GM18517 (cell line): ENCODE measurements at regions not wholly inside any gene's neighbourhood (a gene's known extent, or its start where the extent isn't known, plus 50 kb on each side); places are given as distances from the start of the nearest gene placed in this dataset.

ENCODE experiments used
- ATAC-seq: cut with Tn5 transposase; IDR thresholded peaks from one replicate; pipeline ENCODE4 v1.9.1; 2021; ENCODE audit warnings: mild to moderate bottlenecking, moderate library complexity; ENCODE audit not compliant: unreplicated experiment

- no peak for ATAC-seq
Measured at GRCh38 chr5:156094001-156094400, 233.0 kb upstream of the SGCD start.

DNA sequence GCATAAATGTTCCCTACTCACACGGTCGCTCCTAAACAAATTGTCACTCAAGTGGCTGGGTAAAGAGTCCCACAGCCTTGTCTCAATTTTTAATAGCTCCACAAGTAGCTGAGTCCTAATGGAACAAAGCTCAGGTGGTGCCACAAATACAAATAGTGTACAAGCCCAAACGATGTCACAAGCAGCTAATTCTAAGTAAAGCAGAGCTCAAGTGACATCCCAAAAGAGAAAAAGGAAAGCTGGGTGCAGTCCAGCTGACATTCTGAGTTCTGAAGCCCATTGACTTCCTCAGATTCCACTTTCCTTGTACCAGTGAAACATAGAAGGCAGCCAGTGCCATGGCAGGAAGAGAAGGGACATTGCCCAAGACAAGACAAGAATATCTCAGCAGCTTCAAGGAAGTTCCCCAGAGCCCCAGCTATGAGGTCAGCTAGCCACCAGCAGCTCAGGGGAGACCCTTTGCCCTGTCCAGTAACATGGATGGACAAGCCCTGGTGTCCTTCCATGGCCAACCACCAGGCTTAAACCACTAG lies 231.2 kb upstream of the SGCD start:
- ATAC-seq, result no peak

- no peak for ATAC-seq
Measured at GRCh38 chr5:156096259-156096658, 230.7 kb upstream of the SGCD start.

GRCh38 chr5:156103155-156103885 lies 223.6 kb upstream of the SGCD start:
- no peak for ATAC-seq

GRCh38 chr5:156109317-156110023 lies 217.5 kb upstream of the SGCD start:
- ATAC-seq, result no peak

DNA sequence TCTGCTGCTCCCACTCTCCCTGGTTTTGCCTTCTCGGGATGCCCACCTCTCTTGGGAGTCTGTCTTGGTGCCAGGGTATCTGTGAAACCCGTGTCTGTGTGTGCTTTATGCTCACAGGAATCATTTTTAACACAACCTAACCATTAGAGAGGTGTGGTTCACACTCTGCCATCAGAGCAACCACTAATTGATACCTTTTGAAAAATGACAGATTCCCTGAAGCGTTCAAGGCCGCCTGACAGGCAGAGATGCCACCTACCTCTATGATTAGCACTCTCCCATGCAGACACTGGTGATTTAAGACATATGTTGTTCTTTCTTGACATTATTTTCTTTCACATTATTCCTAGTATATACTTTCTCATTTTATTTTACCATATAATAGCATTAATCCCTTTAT lies 207.3 kb upstream of the SGCD start:
- no peak for ATAC-seq

GRCh38 chr5:156120777-156121176 lies 206.2 kb upstream of the SGCD start:
- no peak for ATAC-seq

DNA sequence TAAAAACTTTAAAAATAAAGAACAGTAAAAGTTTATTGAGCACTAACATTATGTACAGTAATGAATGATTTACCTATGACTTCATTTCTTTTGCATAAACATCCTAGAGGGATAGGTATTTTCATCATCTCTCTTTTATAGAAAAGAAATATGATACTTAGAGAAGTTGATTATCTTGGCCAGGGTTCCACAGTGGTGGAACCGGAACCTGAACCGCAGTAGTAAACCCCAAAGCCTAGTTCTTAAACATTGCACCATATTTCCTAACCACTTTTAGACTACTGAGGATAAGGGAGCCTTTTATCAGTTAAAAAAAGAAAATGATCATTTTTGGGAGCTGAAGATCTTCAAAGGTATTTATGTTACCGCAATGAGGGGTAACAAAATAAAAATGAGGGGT lies 205.7 kb upstream of the SGCD start:
- ATAC-seq, result no peak

GRCh38 chr5:156121882-156122281 lies 205.1 kb upstream of the SGCD start:
- ATAC-seq, result no peak

GRCh38 chr5:156124708-156125107 lies 202.3 kb upstream of the SGCD start:
- no peak for ATAC-seq

DNA sequence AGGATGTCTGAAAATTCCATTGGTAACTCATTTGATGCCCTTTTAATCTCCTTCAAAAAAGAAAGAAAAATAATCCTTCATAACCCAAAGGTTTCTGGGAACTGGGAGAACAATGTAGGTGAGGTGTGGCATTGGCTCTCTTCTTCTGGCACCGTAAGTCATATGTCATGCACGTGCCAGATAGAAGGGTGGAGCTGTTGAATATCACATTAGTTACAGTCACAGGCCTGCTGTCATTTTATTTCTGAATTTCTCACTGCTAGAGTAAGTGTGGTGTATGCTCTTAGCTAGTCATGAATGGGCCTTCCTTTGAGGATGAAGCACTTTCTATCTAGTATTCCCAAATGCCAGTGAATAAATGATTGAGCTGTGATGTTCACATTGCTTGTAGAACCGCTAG lies 201.8 kb upstream of the SGCD start:
- ATAC-seq, result no peak

GRCh38 chr5:156126716-156127115 lies 200.2 kb upstream of the SGCD start:
- ATAC-seq, result no peak

- ATAC-seq, result no peak
Measured at GRCh38 chr5:156128026-156128425, 198.9 kb upstream of the SGCD start.

DNA sequence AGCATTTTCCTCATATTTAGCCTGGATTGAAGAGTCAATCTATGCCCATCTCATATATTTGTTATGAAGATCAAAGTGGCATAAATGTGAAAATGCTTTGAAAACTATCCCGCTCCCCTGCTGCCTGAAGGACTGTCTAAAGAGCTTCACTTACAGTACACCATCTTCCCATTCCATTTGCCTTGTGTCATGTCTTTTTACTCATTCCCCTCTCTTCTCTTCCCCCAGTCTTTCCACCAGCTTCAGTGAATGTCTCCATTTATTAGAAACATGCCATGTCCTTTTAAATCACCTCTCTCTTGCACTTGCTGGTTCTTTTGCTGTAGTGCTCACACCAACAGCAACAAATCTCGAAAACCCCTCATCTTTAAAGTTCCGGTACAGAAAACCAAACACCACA lies 192.7 kb upstream of the SGCD start:
- no peak for ATAC-seq

DNA sequence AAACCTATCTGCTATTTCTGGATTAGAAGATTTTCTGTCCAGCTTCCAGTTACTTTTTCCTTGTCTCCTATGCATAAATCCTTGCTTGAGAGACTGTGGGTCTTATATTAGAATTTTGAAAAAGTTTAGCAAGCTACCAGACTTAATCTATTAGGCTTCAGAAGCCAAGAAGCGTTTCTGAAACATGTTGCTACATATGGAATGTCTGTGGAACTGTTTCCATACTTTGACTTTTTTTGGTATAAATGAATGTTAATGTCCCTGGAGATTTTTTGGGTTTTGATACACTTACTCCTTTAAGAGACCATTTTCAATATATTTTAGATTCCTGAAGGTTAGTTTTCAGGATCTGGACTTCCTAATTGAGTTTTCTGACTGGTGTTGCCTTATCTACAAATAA lies 191.4 kb upstream of the SGCD start:
- ATAC-seq, result no peak

- no peak for ATAC-seq
Measured at GRCh38 chr5:156137071-156137869, 189.7 kb upstream of the SGCD start.

DNA sequence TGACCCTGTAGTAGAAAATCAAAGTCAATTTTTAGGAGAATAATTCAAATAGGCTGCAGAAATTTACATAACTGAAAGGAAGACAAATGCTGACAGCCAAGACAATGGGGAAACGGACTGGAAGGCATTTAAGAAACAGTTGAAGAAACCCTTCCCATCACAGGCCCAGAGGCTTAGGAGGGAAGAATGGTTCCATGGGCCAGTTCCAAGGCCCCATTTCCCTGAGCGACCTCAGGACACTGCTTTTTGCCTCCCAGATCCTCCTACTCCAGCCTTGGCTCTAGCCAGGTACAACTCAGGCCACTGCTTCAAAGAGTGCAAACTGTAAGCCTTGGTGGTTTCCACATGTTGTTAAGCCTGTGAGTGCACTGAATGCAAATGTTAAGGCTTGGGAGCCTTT lies 184.1 kb upstream of the SGCD start:
- ATAC-seq, result no peak

DNA sequence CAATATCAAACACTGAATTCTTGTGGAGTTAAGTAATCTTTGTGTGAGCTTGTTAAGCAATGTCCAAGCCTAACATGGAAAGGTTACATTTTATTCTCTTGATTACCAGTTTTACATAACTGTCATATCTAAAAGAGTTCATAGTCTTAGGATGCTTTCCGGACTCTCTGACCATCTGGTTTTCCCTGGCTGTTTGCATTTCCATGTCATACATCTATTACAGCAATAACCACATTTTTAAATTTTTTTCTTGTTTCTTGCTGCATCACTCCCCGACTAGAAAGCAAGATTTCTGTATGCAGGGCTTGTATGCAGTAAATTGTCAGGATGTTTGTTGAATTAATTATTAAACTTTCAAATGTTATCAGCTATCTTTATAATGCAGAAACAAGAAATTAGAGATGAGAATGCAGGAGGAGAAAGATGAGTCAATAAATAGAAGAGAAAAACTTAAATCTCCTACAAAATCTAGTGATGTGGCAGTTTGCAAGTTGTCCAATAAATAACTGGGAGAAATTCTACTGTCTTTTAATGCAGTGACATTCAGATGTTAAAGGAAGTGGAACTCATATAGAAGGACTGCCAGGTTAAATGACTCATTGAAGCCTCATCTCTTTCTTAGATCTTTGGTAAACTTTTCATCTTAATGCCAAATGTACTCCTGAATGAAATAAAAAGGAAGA lies 179.6 kb upstream of the SGCD start:
- no peak for ATAC-seq

- no peak for ATAC-seq
Measured at GRCh38 chr5:156147944-156148285, 179.0 kb upstream of the SGCD start.

DNA sequence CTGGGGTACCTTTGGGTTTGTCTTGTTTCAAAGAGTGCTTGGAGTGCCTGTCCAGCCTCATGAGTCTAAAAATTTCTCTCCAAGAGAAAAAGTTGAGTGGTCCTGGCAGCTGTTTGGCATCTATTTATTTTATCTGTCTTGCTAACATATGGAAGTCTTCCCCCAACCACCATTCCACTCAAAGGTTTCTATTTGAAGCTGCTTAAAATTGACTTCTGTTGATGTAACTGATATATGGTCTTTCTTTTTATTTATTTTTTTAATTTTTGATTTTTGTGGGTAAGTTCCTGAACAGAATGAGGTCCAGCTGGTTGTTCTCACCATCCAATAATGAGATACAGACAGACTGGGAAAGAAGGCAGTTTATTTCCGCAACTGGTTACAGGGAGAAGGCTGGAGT lies 178.7 kb upstream of the SGCD start:
- ATAC-seq, result no peak

DNA sequence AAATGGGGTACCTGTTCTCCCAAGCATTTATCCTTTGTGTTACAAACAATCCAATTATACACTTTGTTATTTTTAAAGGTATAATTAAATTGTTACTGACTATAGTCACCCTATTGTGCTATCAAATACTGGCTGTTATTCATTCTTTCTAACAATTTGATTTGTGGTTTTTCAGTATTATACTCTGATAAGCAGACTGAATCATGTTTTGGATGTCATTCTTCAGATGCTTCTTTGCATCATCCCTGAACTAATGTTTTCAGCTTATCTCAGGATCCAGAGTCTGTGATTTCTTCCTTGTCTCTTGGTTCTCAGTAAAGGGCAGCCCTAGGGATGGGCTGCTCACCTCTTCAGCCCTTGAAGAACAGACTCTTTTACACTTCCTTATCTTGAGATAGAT lies 177.8 kb upstream of the SGCD start:
- ATAC-seq, result no peak
